ENCODE measurements at regions not wholly inside any gene's neighbourhood (a gene's known extent, or its start where the extent isn't known, plus 50 kb on each side); places are given as distances from the start of the nearest gene placed in this dataset.
"Not testable (repeated sequence)": the region's sequence is repeated elsewhere in the genome, so short reads cannot be mapped to it uniquely, and the experiment has no call there.

GRCh38 chrX:52585892-52586291, 68.8 kb downstream of the SSX7 start:
- DNase-seq = no peak

GRCh38 chrX:52577464-52578173, 60.8 kb upstream of the XAGE1B start:
- DNase-seq = no peak

DNA sequence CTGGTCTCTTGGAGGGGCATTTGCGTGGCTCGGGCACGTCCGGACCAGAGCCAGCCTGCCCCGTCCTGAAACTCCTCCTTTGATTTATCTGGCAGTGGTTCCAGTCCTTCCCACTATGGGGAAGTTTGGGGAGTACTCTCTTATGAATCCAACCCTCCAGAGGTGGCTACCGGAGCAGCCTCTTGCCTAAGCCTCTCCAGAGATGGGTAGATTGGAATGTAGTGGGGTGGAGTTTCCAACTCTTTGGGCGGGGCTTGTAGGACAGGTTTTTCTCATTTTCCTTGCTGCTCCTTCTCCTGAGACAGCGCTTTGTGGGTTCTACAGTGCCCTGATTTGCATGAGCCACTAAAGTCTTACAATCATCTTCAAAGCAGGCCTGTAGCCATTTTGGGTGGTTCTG, 60.1 kb upstream of the XAGE1B start:
- DNase-seq = no peak

DNA sequence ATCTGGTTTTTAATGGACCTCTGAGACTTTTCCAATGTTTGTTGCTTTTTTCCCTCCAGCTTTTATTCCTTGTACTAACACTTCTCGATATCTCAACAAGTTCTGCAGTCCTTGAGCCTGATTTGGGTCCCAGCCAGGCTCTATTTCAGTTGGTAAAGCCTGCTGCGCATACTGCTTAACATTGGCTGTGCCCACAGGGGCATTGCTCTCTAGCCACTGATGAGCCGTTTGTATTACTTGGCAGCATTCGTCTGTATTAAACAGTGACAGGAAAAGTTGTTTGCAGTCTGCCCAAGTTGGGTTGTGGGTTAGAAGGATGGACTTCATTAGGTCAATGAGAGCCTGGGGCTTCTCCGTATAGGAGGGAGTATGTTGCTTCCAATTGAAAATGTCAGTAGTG, 59.6 kb upstream of the XAGE1B start:
- no peak for DNase-seq

DNA sequence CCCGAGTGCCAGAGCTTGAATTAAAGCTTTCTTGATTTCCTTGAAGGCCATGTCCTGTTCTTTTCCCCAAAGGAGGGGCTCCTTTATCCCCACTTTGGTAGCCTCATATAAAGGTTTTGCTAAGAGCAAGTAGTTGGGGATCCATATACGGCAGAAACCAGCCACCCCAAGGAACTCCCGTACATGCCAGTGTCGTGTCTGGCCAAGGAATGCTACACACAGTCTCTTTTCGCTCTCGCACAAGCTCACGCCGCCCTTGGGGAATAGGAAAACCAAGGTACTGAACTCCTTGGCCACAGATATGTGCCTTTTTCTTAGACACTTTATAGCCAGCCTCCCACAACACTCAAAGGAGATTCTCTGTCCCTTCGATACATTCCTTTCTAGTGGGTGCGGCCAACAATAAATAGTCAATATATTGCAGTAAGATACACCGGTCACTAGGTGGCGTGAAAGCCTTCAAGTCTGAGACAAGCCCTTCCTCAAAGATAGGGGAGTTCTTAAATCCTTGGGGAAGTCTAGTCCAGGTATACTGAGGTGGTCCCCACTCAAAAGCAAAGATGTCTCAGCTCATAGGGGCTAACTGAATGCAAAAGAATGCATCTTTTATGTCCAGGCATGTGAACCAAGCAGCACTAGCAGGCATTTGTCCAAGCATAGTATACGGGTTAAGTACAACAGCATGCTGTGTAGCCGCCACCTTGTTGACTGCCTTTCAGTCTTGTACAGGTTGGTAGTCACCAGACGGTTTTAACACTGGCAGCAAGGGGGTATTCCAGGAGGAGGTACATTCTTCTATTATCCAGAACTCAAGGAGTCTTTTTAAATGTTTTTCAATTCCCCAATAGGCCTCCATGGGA, 57.8 kb upstream of the XAGE1B start:
- DNase-seq = peak; percentile 23 to 61

DNA sequence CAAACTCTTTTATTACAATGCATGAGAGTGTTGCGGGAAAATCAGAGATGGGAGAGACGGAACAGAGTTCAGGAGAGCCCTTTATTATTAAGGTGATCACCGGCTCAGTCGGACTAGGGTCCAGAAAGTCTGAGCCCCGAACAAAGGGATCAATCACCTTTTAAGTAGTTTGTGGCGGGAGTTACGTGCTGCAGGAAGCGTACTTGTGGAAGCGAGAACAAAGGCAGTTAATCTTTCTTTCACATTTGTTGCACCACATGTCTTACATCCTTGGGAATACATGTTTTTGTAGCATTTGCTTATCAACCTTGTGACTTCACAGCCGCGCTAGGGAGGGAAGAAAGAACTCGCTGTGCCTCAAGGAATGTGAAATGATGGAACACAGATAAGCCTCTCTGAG, 51.3 kb upstream of the XAGE1B start:
- DNase-seq = not testable (repeated sequence)
